ENCODE measurements at regions not wholly inside any gene's neighbourhood (a gene's known extent, or its start where the extent isn't known, plus 50 kb on each side); places are given as distances from the start of the nearest gene placed in this dataset.

- TF ChIP-seq, protein P1, sequence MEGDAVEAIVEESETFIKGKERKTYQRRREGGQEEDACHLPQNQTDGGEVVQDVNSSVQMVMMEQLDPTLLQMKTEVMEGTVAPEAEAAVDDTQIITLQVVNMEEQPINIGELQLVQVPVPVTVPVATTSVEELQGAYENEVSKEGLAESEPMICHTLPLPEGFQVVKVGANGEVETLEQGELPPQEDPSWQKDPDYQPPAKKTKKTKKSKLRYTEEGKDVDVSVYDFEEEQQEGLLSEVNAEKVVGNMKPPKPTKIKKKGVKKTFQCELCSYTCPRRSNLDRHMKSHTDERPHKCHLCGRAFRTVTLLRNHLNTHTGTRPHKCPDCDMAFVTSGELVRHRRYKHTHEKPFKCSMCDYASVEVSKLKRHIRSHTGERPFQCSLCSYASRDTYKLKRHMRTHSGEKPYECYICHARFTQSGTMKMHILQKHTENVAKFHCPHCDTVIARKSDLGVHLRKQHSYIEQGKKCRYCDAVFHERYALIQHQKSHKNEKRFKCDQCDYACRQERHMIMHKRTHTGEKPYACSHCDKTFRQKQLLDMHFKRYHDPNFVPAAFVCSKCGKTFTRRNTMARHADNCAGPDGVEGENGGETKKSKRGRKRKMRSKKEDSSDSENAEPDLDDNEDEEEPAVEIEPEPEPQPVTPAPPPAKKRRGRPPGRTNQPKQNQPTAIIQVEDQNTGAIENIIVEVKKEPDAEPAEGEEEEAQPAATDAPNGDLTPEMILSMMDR (IDR thresholded peaks at IDR 0.05; ENCODE audit: control extremely low read depth in 1 of 3, insufficient read depth in 1 of 3, low read depth in 1 of 3, low read length in 3 of 3), result no peak
- no peak for TF ChIP-seq SIN3A (conservative IDR thresholded peaks at IDR 0.05 in 1 of 2, IDR thresholded peaks at IDR 0.05 in 1 of 2; ENCODE audit: low read depth in 1 of 2, low read length in 2 of 2)
- TF ChIP-seq RNF2 (IDR thresholded peaks at IDR 0.05; ENCODE audit: borderline replicate concordance, low read depth, low read length, missing control alignments, poor library complexity, severe bottlenecking), result no peak
- TF ChIP-seq SIX5 (IDR thresholded peaks at IDR 0.05; ENCODE audit: low read depth, low read length), result no peak
- no peak for TF ChIP-seq FOSL1 (IDR thresholded peaks at IDR 0.05; ENCODE audit: insufficient read depth, low read depth, low read length)
- no peak for TF ChIP-seq RFX5 (IDR thresholded peaks at IDR 0.05; ENCODE audit: borderline replicate concordance, low read depth, low read length)
- no peak for TF ChIP-seq POLR2A (IDR thresholded peaks at IDR 0.05; ENCODE audit: control extremely low read depth in 1 of 2, low read depth in 2 of 2, low read length in 2 of 2)
Observed at GRCh38 chr3:30289766-30290165, 316.6 kb upstream of the TGFBR2 start (continued).
